ENCODE measurements at regions not wholly inside any gene's neighbourhood (a gene's known extent, or its start where the extent isn't known, plus 50 kb on each side); places are given as distances from the start of the nearest gene placed in this dataset.

DNA sequence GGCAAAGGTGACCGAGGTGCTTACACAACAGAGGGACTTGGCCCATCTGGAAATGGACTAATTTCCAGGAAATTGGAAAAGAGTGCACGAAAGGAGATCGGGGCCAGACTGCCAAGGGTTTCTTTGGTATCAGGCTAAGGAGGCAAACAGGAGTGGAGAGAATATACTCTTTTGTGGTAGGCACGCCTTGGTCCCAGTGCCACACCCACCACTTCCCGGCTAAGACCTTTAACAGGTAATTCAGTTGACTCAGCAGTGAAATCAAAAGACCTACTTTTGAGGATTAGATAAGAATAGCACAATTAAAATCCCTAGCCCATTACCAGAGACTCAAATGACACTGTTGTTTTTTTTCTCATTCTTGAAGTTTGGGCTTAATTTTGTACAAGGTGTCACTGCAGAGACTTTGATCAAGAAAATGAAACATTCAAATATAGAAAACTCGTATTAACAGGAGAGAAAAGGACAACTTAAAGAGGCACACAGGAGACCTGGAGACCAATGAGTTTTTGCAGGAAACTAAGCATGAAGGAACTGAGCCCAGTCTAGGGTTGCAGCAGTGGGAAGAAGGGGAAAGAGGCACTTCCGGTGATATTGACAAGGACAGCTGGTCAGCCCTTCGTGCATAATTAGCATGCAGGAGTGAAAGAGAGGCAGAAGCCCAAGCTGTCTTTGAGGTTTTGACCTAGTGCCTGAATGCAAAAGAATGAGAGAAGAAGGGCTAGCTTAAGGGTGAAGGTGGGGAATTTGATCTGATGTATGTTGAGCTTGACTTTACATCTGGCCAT is 265.5 kb upstream of the CCL2 start:
- TF ChIP-seq, protein P1, sequence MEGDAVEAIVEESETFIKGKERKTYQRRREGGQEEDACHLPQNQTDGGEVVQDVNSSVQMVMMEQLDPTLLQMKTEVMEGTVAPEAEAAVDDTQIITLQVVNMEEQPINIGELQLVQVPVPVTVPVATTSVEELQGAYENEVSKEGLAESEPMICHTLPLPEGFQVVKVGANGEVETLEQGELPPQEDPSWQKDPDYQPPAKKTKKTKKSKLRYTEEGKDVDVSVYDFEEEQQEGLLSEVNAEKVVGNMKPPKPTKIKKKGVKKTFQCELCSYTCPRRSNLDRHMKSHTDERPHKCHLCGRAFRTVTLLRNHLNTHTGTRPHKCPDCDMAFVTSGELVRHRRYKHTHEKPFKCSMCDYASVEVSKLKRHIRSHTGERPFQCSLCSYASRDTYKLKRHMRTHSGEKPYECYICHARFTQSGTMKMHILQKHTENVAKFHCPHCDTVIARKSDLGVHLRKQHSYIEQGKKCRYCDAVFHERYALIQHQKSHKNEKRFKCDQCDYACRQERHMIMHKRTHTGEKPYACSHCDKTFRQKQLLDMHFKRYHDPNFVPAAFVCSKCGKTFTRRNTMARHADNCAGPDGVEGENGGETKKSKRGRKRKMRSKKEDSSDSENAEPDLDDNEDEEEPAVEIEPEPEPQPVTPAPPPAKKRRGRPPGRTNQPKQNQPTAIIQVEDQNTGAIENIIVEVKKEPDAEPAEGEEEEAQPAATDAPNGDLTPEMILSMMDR (IDR thresholded peaks at IDR 0.05; ENCODE audit: low read length): no peak
- TF ChIP-seq EZH2phosphoT487 (IDR thresholded peaks at IDR 0.05; ENCODE audit: low read length): no peak

Data from MM.1S (cell line).